Inflammatory macrophage (primary cell): ENCODE measurements at regions not wholly inside any gene's neighbourhood (a gene's known extent, or its start where the extent isn't known, plus 50 kb on each side); places are given as distances from the start of the nearest gene placed in this dataset.

Experiments
- DNase-seq, 2 donors: peaks; one replicate each; pipeline ENCODE4 v3.0.0-alpha.2; 2020 to 2022

DNA sequence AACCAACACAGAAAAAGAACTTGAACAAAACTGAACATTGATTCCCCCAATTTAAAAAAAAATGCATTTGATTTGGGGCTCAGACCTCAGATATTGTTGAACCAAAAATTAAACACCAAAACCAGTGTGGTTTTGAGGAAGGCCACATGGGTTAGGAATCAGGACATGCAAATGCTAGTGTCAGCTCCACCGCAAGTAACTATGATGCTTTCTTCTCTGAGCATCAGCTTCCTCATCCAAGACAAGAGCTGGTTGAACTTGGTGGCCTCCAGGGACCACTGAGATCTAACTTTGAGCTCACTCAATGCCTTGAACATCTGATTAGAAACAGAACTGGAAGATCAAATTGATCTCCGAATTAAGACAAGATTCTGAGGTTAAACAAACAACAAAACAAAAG lies 142.9 kb upstream of the NWD2 start:
- DNase-seq: no peak

DNA sequence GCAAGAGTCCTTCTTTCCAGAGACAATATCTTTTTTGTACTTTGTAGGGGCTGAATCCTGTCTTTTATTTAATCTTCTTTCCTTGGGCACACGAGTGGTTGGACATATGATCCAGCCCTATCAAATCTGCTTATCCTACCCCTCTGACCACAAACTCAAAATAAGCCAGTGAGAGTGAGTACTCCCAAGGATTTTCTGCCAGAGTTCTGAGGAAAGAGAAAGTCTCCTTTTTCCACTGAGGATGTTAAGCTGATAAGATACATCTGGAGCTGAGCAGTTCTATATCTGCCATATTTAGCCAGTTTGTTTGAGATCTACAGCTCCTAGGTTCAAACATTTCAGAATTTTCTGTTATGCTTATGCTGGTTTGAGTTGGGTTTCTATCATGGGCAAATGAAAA lies 134.8 kb upstream of the NWD2 start:
- DNase-seq: no peak

DNA sequence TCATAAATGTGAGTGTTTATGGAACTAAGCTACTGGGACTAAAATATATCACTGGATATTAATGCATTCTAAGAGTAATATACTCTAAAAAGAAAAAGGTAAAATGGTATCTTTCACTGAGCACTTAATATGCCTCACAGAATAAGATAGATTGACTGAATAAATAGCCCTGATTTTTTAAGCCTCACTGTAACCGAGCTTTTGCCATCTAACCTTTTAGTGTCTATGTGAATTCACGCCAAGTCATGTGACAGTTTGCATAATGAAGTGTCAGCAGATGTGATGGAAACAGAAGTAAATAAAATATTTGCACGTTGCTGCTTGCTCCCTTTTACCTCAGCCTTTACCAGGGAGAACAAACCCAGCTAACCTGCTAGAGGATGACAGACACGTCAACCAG lies 119.7 kb upstream of the NWD2 start:
- DNase-seq: no peak

DNA sequence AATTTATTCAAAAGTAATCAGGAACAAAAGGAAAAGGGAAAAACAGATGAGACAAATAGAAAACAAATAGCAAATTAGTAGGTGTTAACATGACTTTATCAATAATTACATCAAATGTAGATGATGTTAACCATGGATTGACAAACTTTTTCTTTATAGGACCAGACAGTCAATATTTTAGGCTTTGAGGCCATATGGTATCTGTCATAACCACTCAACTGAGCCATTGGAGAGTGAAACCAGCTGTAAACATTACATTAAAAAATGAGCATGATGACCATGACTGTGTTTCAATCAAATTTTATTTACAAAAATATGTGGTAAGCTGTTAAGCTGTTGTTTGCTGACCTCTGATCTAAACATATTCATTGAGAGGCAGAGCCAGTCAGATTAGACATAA lies 118.5 kb upstream of the NWD2 start:
- no peak for DNase-seq

DNA sequence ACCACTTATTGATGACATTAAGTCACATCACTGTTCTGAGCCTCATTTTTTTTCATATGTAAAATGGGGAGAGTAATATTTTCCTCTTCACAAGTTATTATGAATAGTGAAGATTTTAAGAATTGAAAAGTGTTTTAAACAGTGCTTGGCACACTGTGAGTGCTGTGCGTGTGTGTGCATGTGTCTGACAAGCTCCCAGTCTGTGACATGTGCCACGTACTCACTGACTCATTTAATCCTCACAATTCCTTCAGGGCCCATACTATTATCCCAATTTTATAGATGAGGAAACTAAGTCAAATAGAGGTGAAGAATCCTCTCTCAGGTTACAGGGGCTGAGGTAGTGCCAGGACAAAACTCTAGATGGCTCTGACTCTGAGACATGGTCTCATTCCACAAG lies 114.1 kb upstream of the NWD2 start:
- no peak for DNase-seq

DNA sequence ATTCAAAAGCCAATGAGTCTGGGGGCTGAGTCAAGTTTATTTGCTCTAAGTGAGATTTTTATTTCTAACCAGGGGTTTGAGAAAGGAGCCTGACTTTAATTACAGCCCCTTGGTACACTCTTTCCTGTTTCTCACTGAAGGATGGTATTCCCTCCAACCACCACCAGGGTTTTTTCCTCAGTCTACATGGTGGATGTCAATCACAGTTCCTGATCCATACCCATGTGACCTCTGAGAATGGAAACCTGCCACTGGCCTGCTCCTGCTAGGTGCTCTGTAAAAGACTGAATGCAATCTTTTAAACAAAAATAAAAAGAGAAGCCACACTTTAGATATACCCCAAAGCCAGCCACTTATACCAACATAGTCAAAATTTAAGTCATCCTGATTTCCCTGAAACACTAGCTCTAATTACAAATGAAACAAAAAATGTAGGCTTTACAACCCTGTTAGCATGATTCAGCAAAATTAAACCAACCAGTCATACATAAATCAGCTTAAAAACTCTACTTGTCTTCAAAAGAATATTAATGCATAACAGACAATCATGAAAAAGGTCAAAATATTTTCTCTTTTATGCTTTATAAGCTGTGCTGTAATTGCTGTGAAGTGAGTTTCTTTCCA lies 112.1 kb upstream of the NWD2 start:
- no peak for DNase-seq

DNA sequence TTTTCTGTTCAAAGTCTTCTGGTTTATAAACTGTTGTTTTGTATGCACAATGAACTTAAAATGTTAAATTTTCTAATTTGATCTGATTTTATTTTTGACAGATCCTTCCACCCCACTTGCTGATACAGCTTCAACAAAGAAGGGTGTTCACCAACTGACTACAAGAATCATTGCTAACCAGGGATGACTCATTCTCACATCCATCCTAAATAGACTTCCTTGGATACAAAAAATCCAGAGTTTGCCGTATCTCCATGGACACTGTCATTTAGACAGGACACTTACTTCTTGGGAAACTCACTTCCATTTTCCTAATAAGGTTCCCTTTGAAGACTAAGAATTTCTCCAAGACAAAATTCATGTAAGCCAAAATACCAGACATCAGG lies 111.6 kb upstream of the NWD2 start:
- no peak for DNase-seq

DNA sequence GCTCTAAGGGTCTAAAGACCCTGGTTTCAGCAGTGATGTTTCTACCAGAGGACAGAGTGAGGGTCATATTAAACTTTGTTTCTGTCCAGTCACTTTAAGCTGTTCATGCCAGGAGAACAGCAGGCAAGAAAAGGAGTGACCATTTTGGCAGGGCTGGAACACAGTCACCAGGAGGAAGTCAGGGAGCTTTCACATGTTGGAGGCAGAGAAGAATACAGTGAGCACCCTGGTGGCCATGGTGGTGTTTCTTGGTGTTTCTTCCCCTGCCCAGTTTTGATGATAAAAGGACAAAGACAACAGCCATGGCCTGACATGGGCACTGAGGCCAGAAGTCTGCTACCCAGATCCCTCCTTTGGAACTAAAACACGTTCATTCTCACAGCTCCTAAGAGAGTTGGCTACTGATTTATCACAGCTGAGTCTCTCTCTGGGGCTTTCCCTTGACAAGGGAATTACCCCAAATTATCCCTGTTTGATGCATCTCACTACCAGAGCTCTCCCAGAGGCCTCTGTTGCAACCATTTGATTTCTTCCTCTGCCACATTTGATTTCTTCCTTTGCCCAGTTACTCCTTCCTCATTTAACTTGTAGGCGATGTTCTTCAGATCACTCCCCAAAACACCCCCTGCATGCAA lies 106.4 kb upstream of the NWD2 start:
- no peak for DNase-seq

DNA sequence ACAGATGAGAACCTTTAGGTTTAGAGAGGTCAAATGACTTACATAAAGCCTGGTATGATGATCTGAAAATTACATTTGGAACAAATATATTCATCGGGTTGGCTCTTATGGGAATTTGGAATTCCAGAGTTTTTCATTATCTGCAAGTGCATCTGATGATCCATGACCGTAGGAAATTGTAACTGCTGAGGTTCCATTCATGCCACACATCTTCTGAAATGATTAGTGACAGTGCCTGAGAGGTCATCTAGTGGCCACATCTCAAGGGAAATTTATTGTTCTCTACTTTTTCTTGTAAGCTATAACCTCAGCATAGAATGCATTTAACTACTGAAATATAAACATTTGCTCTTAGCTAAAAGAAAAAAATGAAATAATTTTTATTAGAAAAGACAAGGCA lies 105.8 kb upstream of the NWD2 start:
- no peak for DNase-seq

DNA sequence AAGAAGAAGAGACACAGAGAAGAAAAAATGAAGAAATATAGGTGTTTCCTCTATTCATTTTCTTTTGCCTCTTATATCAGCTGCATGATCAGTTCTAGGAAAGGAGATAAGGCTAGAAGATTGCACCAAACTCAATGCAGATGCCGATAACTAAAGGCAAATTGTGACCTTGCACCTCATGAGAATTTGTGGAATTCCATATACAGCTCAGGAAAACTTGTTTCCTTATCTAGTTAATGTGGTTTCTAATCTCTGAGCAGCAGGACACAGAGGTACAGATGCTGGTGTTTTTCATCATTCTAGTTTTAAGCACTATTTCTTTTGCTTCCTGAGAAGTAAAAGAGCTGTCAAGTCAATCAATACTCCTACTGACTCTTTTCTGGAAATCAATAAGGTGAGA lies 104.6 kb upstream of the NWD2 start:
- no peak for DNase-seq

DNA sequence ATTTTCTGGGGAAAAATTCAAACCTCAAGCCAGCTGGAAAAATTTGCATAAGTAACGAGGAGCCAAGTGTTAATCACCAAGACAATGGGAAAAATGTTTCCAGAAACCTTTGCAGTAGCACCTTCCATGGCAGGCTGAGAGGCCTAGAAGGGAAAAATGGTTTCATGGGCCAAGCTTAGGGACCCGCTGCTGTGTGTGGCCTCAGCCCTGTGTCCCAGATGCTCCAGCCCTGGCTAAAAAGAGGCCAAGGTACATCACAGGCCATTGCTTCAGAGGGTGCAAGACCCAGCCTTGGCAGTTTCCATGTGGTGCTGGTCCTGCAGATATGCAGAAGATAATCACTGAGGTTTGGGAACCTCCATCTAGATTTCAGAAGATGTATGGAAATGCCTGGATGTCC lies 98.3 kb upstream of the NWD2 start:
- DNase-seq: no peak

DNA sequence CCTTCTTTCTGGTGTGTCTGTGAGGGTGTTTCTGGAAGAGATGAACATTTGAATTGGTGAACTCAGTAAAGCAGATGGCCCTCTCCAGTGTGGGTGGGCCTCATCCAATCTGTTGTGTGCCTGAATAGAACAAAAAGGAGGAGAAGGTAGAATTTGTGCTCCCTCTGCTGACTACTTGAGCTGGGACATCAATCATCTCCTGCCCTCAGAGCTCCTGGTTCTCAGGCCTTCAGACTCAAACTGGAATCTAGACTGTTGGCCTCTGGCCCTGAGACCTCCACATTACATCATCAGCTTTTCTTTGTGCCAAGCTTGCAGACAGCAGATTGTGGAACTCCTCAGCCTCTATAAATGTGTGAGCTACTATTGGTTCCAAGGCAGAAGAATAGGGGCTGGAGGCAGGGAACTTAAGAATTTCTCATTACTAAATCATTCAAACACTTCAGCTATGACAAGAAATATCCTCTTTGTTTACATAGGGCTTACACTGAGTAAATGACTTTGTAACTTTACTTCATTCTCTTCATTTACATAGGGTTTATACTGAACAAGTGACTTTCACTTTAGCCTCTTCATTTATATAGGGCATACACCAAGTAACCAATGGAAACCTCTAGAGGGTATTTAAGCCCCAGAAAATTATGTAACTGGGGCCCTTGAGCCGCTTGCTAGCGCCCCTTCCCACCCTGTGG lies 86.9 kb upstream of the NWD2 start:
- DNase-seq: no peak

DNA sequence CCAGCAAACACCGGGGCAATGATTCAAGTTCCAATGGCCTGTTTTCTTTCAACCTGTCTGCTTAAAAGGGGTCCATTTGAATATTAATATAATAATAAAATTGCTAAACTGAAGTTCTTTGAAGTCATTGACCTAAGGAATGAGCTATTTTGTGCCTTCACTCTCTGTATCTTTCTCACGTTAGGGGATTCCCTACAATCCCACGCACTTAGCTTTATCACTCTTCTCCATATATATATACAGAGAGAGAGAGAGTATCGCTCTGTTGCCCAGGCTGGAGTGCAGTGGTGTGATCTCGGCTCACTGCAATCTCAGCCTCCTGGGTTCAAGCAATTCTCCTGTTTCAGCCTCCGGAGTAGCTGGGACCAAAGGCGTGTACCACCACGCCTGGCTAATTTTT lies 83.9 kb upstream of the NWD2 start:
- no peak for DNase-seq

DNA sequence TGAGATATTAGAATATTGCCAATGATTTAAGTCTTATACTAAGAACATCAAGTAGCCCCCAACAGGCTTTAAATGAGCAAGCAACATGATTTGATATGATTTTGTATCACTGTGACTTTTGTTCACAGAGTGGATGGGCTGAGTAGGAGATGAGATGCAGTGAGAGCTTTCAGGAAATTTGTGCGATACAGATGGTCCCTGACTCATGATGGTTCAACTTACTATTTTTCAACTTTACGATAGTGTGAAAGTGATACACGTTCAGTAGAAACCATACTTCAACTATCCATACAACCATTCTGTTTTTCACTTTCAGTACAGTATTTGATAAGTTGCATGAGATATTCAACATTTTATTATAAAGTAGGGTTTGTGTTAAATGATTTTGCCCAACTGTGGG lies 78.7 kb upstream of the NWD2 start:
- DNase-seq: no peak

DNA sequence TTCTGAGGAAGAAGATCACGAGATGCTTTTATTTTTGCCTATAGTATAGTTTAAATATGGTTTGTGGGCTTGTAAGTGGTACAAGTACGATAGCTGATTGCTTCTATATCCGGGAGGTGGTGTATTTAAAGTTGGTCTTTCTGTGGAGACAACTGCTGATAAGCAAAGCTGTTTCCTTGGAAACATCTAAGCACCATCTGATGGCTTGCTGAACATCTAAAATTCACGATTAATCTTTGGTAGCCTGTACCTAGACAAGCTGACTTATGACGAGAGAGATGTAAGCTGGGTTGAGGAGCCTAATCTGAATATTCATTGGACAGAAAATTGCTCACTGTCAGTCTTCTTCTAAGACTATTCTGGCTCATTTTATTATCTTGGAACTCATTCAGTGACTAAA lies 74.6 kb upstream of the NWD2 start:
- no peak for DNase-seq

DNA sequence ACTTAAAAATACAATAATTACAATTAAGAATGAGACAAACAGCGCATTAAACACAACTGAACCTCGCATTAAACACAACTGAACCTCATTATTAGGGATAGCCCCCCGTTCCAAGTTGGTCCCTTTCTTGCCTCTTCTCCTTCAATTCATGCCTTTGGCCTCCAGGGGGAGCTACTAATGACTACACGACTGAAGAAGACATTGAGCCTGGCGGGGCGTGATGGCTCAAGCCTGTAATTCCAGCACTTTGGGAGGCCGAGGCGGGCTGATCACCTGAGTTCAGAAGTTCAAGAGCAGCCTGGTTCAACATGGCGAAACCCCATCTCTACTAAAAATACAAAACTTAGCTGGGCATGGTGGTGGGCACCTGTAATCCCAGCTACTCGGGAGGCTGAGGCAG lies 56.4 kb upstream of the NWD2 start:
- peak in 1 of 2 donors; percentile 6 for DNase-seq
